H9 (cell line): ENCODE measurements at regions not wholly inside any gene's neighbourhood (a gene's known extent, or its start where the extent isn't known, plus 50 kb on each side); places are given as distances from the start of the nearest gene placed in this dataset.

ENCODE experiments used
- DNase-seq: peaks from one replicate; pipeline ENCODE4 v3.0.0-alpha.2; 2017
- H2AFZ ChIP-seq: one replicate; pipeline ENCODE4 v1.6.1; 2013; ENCODE audit warnings: mild to moderate bottlenecking, low read length, control low read depth, moderate library complexity
- H2AK5ac ChIP-seq: 2 replicates; pipeline ENCODE4 v1.6.1; 2013; ENCODE audit warnings: low read length, control low read depth, mixed read lengths; ENCODE audit not compliant: insufficient read length
- H2BK120ac ChIP-seq: one replicate; pipeline ENCODE4 v1.6.1; 2013; ENCODE audit warnings: low read depth, mild to moderate bottlenecking, low read length, control low read depth, inconsistent platforms; ENCODE audit not compliant: poor library complexity, severe bottlenecking
- H2BK12ac ChIP-seq: 2 replicates; pipeline ENCODE4 v1.6.1; 2013; ENCODE audit warnings: low read length, control low read depth, mixed read lengths, low read depth; ENCODE audit not compliant: insufficient read length
- H2BK15ac ChIP-seq: 2 replicates; pipeline ENCODE4 v1.6.1; 2013; ENCODE audit warnings: low read depth, low read length, control low read depth
- H2BK20ac ChIP-seq: one replicate; pipeline ENCODE4 v1.6.1; 2013; ENCODE audit warnings: low read depth, mild to moderate bottlenecking, low read length, control low read depth, inconsistent platforms; ENCODE audit not compliant: poor library complexity, severe bottlenecking
- H2BK5ac ChIP-seq: 2 replicates; pipeline ENCODE4 v1.6.1; 2013; ENCODE audit warnings: low read length, control low read depth, mixed read lengths; ENCODE audit not compliant: insufficient read length
- H3K14ac ChIP-seq: 2 replicates; pipeline ENCODE4 v1.6.1; 2013; ENCODE audit warnings: low read length, control low read depth; ENCODE audit not compliant: insufficient read depth
- H3K18ac ChIP-seq: 2 replicates; pipeline ENCODE4 v1.6.1; 2013; ENCODE audit warnings: low read depth, mild to moderate bottlenecking, mixed read lengths, low read length, control low read depth; ENCODE audit not compliant: insufficient read length
- H3K23ac ChIP-seq: 2 replicates; pipeline ENCODE4 v1.6.1; 2013; ENCODE audit warnings: low read length, control low read depth, mixed read lengths, low read depth; ENCODE audit not compliant: insufficient read length
- H3K23me2 ChIP-seq: 2 replicates; pipeline ENCODE4 v1.6.1; 2013; ENCODE audit warnings: low read depth, mild to moderate bottlenecking, mixed read lengths, low read length, control low read depth; ENCODE audit not compliant: insufficient read length, poor library complexity, severe bottlenecking
- H3K27ac ChIP-seq: 2 replicates; pipeline ENCODE4 v1.5.1; 2013; ENCODE audit warnings: low read length, control low read depth, mixed read lengths, low read depth; ENCODE audit not compliant: insufficient read length
- H3K27me3 ChIP-seq: 2 replicates; pipeline ENCODE4 v1.6.1; 2013; ENCODE audit warnings: low read length, control low read depth, inconsistent platforms; ENCODE audit not compliant: insufficient read depth
- H3K4ac ChIP-seq: 2 replicates; pipeline ENCODE4 v1.6.1; 2013; ENCODE audit warnings: low read depth, mild to moderate bottlenecking, control low read depth, inconsistent platforms, low read length, moderate library complexity
- H3K4me1 ChIP-seq: 2 replicates; pipeline ENCODE4 v1.6.1; 2013; ENCODE audit warnings: low read length, control low read depth, inconsistent platforms; ENCODE audit not compliant: insufficient read depth
- H3K4me2 ChIP-seq: 2 replicates; pipeline ENCODE4 v1.6.1; 2013; ENCODE audit warnings: low read length, control low read depth, mixed read lengths; ENCODE audit not compliant: insufficient read length, insufficient read depth
- H3K56ac ChIP-seq: 2 replicates; pipeline ENCODE4 v1.6.1; 2013; ENCODE audit warnings: low read depth, mild to moderate bottlenecking, mixed read lengths, low read length, control low read depth; ENCODE audit not compliant: insufficient read length
- H3K79me1 ChIP-seq: 2 replicates; pipeline ENCODE4 v1.6.1; 2013; ENCODE audit warnings: low read depth, mild to moderate bottlenecking, moderate library complexity, low read length, control low read depth, inconsistent platforms; ENCODE audit not compliant: insufficient read depth, poor library complexity, severe bottlenecking
- H3K79me2 ChIP-seq: 2 replicates; pipeline ENCODE4 v1.6.1; 2013; ENCODE audit warnings: low read length, control low read depth, inconsistent platforms; ENCODE audit not compliant: insufficient read depth
- H3K9ac ChIP-seq: 2 replicates; pipeline ENCODE4 v1.6.1; 2013; ENCODE audit warnings: low read length, control low read depth, mixed read lengths; ENCODE audit not compliant: insufficient read length; ENCODE audit errors: extremely low read depth
- H3K9me3 ChIP-seq: one replicate; pipeline ENCODE4 v1.6.1; 2013; ENCODE audit warnings: low read depth, low read length, inconsistent platforms; ENCODE audit not compliant: control insufficient read depth
- H3T11ph ChIP-seq: one replicate; pipeline ENCODE4 v1.6.1; 2013; ENCODE audit warnings: mild to moderate bottlenecking, low read length, control low read depth, inconsistent platforms
- H4K20me1 ChIP-seq: one replicate; pipeline ENCODE4 v1.6.1; 2013; ENCODE audit not compliant: control insufficient read depth, insufficient read length, insufficient read depth
- H4K5ac ChIP-seq: 2 replicates; pipeline ENCODE4 v1.6.1; 2013; ENCODE audit warnings: low read depth, mild to moderate bottlenecking, mixed read lengths, low read length, control low read depth; ENCODE audit not compliant: insufficient read length
- H4K8ac ChIP-seq: replicated peaks from 2 replicates; pipeline ENCODE4 v1.6.1; 2013; ENCODE audit warnings: low read length, control low read depth, mixed read lengths, low read depth; ENCODE audit not compliant: insufficient read length
- H4K91ac ChIP-seq: 2 replicates; pipeline ENCODE4 v1.6.1; 2013; ENCODE audit warnings: low read depth, mild to moderate bottlenecking, moderate library complexity, mixed read lengths, low read length, control low read depth; ENCODE audit not compliant: insufficient read length
- H3K27ac Mint-ChIP-seq, 3 experiments: 2 replicates in 2 of 3; 3 replicates in 1 of 3; pipeline ENCODE4 v1.8.0; 2020 to 2021; ENCODE audit warnings: mixed read lengths in 3 of 3, mild to moderate bottlenecking in 1 of 3, moderate library complexity in 1 of 3
- H3K27me3 Mint-ChIP-seq: 2 replicates; pipeline ENCODE4 v1.8.0; 2021; ENCODE audit warnings: low read depth, mild to moderate bottlenecking, moderate library complexity, mixed read lengths
- H3K36me3 Mint-ChIP-seq, 3 experiments: 2 replicates in 2 of 3; 3 replicates in 1 of 3; pipeline ENCODE4 v1.8.0; 2020 to 2021; ENCODE audit warnings: low read depth in 3 of 3, mixed read lengths in 3 of 3; ENCODE audit not compliant: insufficient read depth in 1 of 3
- H3K4me1 Mint-ChIP-seq, 2 experiments: 2 replicates each; pipeline ENCODE4 v1.8.0; 2020; ENCODE audit warnings: mixed read lengths in 2 of 2
- H3K4me3 Mint-ChIP-seq, 2 experiments: 2 replicates in 1 of 2; 3 replicates in 1 of 2; pipeline ENCODE4 v1.8.0; 2020 to 2021; ENCODE audit warnings: mild to moderate bottlenecking in 2 of 2, mixed read lengths in 2 of 2, moderate library complexity in 1 of 2
- H3K9me3 Mint-ChIP-seq, 2 experiments: 2 replicates in 1 of 2; 3 replicates in 1 of 2; pipeline ENCODE4 v1.8.0; 2020; ENCODE audit warnings: mild to moderate bottlenecking in 2 of 2, mixed read lengths in 2 of 2, moderate library complexity in 1 of 2
- CTCF ChIP-seq: fragments of 200-600 bp; sonication (generic); conservative IDR thresholded peaks from 3 replicates; pipeline ENCODE4 v1.8.0; 2021; ENCODE audit warnings: antibody characterized with exemption, mild to moderate bottlenecking
- WGBS: extraction: QIAGEN DNeasy Blood & Tissue Kit; methylation state at CpG from one replicate; pipeline ENCODE4 v1.1.7; 2013; ENCODE audit warnings: missing lambda C conversion rate, low lambda C conversion rate, mixed read lengths; ENCODE audit not compliant: insufficient read length; ENCODE audit errors: extremely low coverage; 5-methylcytosine and 5-hydroxymethylcytosine counted together

GRCh38 chr4:138565576-138565975 lies 323.4 kb upstream of the SLC7A11 start:
- Mint-ChIP-seq H3K36me3 (peaks cover 0 to 4% (median 2%) of the 10 kb centered on the region in 3 experiments; a peak in 3 of 7 replicates), H3K27ac (no peak overlapping the region), H3K9me3 (peaks cover 0 to 3% of the 10 kb centered on the region in 2 experiments; a peak in 1 of 5 replicates), H3K4me3 (no peak overlapping the region), H3K27me3 (no peaks in the 10 kb centered on the region), H3K4me1 (no peaks in the 10 kb centered on the region; a peak in 1 of 4 replicates)
- Histone ChIP-seq H2BK120ac (no peak overlapping the region), H4K5ac (no peak overlapping the region), H3K4me1 (no peaks in the 10 kb centered on the region), H3K79me1 (no peaks in the 10 kb centered on the region), H2BK5ac (no peak overlapping the region), H2AFZ (no peak overlapping the region), H4K91ac (no peak overlapping the region), H3K4ac (no peak overlapping the region), H3K18ac (no peak overlapping the region), H3K79me2 (no peaks in the 10 kb centered on the region), H2BK15ac (no peak overlapping the region), H3K4me2 (no peak overlapping the region), H3K56ac (no peak overlapping the region), H3K9ac (no peak overlapping the region), H4K8ac (no peak overlapping the region), H3K23ac (no peak overlapping the region), H2BK20ac (no peak overlapping the region), H3K27ac (no peak overlapping the region), H4K20me1 (no peaks in the 10 kb centered on the region), H3T11ph (no peak overlapping the region), H3K23me2 (no peaks in the 10 kb centered on the region), H2AK5ac (no peak overlapping the region), H3K9me3 (no peaks in the 10 kb centered on the region), H3K27me3 (no peaks in the 10 kb centered on the region), H3K14ac (no peak overlapping the region), H2BK12ac (no peak overlapping the region)
- no peak for DNase-seq
- TF ChIP-seq CTCF = no peak
- no CpG with 5 or more reads among the region's 4 CpGs for WGBS
